IMR-90 (cell line): ENCODE measurements at regions not wholly inside any gene's neighbourhood (a gene's known extent, or its start where the extent isn't known, plus 50 kb on each side); places are given as distances from the start of the nearest gene placed in this dataset.

Source experiments
- BHLHE40 ChIP-seq: fragments of 150-350 bp; IDR thresholded peaks from 2 replicates; pipeline ENCODE4 v1.6.1; 2016; ENCODE audit warnings: mild to moderate bottlenecking, low read depth, low read length
- CEBPB ChIP-seq: IDR thresholded peaks from 2 replicates; pipeline ENCODE4 v1.6.1; 2012; ENCODE audit warnings: low read depth, low read length, improper control_type of control experiment
- CTCF ChIP-seq: conservative IDR thresholded peaks from 2 replicates; pipeline ENCODE4 v1.5.1; 2012; ENCODE audit warnings: mild to moderate bottlenecking, low read depth, low read length, improper control_type of control experiment
- MAFK ChIP-seq: IDR thresholded peaks from 2 replicates; pipeline ENCODE4 v1.6.1; 2012; ENCODE audit warnings: low read depth, low read length, improper control_type of control experiment
- POLR2A ChIP-seq: IDR thresholded peaks from 2 replicates; pipeline ENCODE4 v1.6.1; 2012; ENCODE audit warnings: mild to moderate bottlenecking, low read depth, low read length
- RCOR1 ChIP-seq: IDR thresholded peaks from 2 replicates; pipeline ENCODE4 v1.6.1; 2012; ENCODE audit warnings: mild to moderate bottlenecking, low read length, improper control_type of control experiment; ENCODE audit not compliant: insufficient replicate concordance
- RFX5 ChIP-seq: IDR thresholded peaks from 2 replicates; pipeline ENCODE4 v1.8.0; 2012; ENCODE audit warnings: low read depth, mild to moderate bottlenecking, low read length, moderate library complexity
- SMC3 ChIP-seq: fragments of 150-350 bp; IDR thresholded peaks from 2 replicates; pipeline ENCODE4 v1.6.1; 2016; ENCODE audit warnings: low read depth, mild to moderate bottlenecking, antibody characterized with exemption, low read length, moderate library complexity

GRCh38 chr17:77888242-77889134 is 70.0 kb upstream of the TNRC6C start:
- TF ChIP-seq POLR2A (no peak), CTCF (no peak), CEBPB (no peak), RCOR1 (no peak), BHLHE40 (no peak), SMC3 (no peak), MAFK (no peak), RFX5 (no peak)
